NB4 (cell line): ENCODE measurements at regions not wholly inside any gene's neighbourhood (a gene's known extent, or its start where the extent isn't known, plus 50 kb on each side); places are given as distances from the start of the nearest gene placed in this dataset.

Experiments used
- CTCF ChIP-seq: IDR thresholded peaks from one replicate; pipeline ENCODE4 v1.5.1; 2012; ENCODE audit warnings: low read depth, low read length
- MAX ChIP-seq: IDR thresholded peaks from 2 replicates; pipeline ENCODE4 v1.6.1; 2011; ENCODE audit warnings: low read depth, low read length
- POLR2A ChIP-seq: IDR thresholded peaks from 2 replicates; pipeline ENCODE4 v1.6.1; 2011; ENCODE audit warnings: mild to moderate bottlenecking; ENCODE audit not compliant: insufficient read length; ENCODE audit errors: extremely low read depth

DNA sequence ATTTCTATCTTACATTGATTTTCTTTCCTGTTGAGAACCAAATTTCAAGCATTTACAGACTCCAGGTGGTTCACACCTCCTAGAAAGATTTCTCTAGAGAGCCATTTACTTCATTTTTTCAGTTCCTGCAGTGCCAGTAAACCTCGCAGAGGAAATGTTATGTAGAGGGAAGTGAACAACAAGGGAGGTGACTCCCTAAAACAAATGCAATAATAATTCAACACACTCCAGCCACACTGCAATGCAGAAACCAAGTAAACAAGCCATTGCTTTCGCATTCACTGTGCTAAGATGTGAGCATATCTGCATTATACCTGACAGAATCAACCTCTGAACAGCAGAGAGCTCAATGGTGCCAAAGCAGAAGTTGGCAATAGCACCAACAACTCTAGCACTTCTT, 215.1 kb downstream of the RBM26 start:
- TF ChIP-seq MAX (no peak), POLR2A (no peak), CTCF (no peak)
